Glutamatergic neuron (in vitro differentiated cells): ENCODE measurements at regions not wholly inside any gene's neighbourhood (a gene's known extent, or its start where the extent isn't known, plus 50 kb on each side); places are given as distances from the start of the nearest gene placed in this dataset.

Experiments used
- DNase-seq: peaks from one replicate; pipeline ENCODE4 v3.0.0; 2022
- H3K27ac Mint-ChIP-seq: one replicate; pipeline ENCODE4 v1.8.0; 2020; ENCODE audit warnings: mild to moderate bottlenecking, mixed read lengths, inconsistent platforms; ENCODE audit not compliant: unreplicated experiment
- H3K27me3 Mint-ChIP-seq: one replicate; pipeline ENCODE4 v1.8.0; 2020; ENCODE audit warnings: mild to moderate bottlenecking, moderate library complexity, mixed read lengths, inconsistent platforms; ENCODE audit not compliant: unreplicated experiment
- H3K36me3 Mint-ChIP-seq: one replicate; pipeline ENCODE4 v1.8.0; 2020; ENCODE audit warnings: mild to moderate bottlenecking, mixed read lengths, inconsistent platforms; ENCODE audit not compliant: unreplicated experiment
- H3K4me1 Mint-ChIP-seq: one replicate; pipeline ENCODE4 v1.8.0; 2020; ENCODE audit warnings: mild to moderate bottlenecking, low read depth, mixed read lengths, inconsistent platforms; ENCODE audit not compliant: unreplicated experiment
- H3K4me3 Mint-ChIP-seq: one replicate; pipeline ENCODE4 v1.8.0; 2020; ENCODE audit warnings: mild to moderate bottlenecking, mixed read lengths, inconsistent platforms; ENCODE audit not compliant: unreplicated experiment
- H3K9me3 Mint-ChIP-seq: one replicate; pipeline ENCODE4 v1.8.0; 2020; ENCODE audit warnings: mild to moderate bottlenecking, moderate library complexity, mixed read lengths, inconsistent platforms; ENCODE audit not compliant: unreplicated experiment
- TF ChIP-seq, protein P1 (sequence below): fragments of 200-600 bp; sonication (generic); IDR thresholded peaks from one replicate; pipeline ENCODE4 v1.5.0; 2021; ENCODE audit not compliant: partially characterized antibody, unreplicated experiment

DNA sequence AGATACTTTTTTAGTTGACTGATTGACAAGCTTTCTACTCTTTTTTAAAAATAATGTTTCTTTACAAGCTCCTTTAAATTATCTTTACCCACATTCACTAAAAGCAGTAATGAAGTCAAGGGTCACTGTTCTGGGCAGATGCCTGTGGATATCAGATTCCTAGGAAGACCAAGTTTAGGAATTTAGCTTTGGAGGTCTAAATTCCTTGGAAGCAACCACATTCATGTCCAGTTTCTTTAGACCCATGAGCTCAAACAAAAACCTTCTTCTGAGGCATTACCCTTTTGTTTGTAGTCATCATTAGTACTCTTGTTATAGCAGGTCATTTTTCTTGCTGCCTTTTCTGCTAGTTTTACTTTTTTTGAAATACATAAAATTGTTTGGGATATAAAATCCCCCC, 462.9 kb upstream of the JAG1 start:
- no peaks in the 10 kb centered on the region for H3K4me1 Mint-ChIP-seq
- H3K27ac Mint-ChIP-seq = no peak overlapping the region
- H3K36me3 Mint-ChIP-seq = no peaks in the 10 kb centered on the region
- DNase-seq = no peak
- H3K4me3 Mint-ChIP-seq = no peak overlapping the region
- no peaks in the 10 kb centered on the region for H3K9me3 Mint-ChIP-seq
- no peaks in the 10 kb centered on the region for H3K27me3 Mint-ChIP-seq
- TF ChIP-seq, protein P1, sequence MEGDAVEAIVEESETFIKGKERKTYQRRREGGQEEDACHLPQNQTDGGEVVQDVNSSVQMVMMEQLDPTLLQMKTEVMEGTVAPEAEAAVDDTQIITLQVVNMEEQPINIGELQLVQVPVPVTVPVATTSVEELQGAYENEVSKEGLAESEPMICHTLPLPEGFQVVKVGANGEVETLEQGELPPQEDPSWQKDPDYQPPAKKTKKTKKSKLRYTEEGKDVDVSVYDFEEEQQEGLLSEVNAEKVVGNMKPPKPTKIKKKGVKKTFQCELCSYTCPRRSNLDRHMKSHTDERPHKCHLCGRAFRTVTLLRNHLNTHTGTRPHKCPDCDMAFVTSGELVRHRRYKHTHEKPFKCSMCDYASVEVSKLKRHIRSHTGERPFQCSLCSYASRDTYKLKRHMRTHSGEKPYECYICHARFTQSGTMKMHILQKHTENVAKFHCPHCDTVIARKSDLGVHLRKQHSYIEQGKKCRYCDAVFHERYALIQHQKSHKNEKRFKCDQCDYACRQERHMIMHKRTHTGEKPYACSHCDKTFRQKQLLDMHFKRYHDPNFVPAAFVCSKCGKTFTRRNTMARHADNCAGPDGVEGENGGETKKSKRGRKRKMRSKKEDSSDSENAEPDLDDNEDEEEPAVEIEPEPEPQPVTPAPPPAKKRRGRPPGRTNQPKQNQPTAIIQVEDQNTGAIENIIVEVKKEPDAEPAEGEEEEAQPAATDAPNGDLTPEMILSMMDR = no peak

DNA sequence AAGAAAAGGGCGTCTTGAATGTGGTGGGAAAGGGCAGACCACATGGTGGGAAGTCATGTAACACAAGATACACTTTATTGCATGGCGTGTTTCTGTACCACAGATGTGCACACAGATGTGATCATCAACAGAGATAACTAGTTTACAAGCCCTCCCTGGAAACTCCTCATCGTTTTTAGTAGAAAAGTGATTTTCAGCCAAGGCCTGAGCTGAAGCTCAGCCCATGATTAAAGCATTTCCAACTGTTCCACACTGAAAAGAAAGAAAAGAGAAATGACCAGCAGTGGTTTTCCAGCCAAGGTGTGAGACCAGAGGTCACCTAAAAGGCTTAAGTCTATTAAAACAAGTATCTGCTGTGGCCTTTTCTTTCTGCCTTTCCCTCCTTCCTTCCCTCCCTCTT, 463.9 kb upstream of the JAG1 start:
- Mint-ChIP-seq H3K27me3 (no peaks in the 10 kb centered on the region), H3K36me3 (no peaks in the 10 kb centered on the region), H3K27ac (no peak overlapping the region), H3K4me1 (no peaks in the 10 kb centered on the region), H3K4me3 (no peak overlapping the region), H3K9me3 (no peaks in the 10 kb centered on the region)
- no peak for DNase-seq
- TF ChIP-seq, protein P1 = no peak

DNA sequence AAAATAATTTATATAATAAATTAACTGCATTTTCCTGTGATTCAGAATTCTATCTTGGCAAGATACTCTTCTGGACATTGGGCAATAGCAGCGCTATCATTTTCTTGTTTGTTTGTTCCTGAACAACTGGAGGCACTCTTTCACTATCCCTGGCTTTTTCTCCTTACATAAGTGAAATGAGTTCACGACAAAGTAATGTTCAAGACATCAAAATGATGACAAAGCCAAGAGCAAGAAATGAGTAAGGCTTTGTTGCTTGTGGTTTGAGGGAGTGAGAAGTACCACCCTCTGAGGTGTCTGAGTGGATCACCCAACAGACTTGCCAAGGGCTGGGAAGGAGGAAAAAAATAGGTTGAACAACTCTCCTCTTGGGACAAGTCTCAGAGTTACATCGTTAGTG, 466.6 kb upstream of the JAG1 start:
- Mint-ChIP-seq H3K4me1 (no peaks in the 10 kb centered on the region), H3K36me3 (no peaks in the 10 kb centered on the region), H3K27me3 (no peaks in the 10 kb centered on the region), H3K9me3 (no peaks in the 10 kb centered on the region), H3K4me3 (no peak overlapping the region), H3K27ac (no peak overlapping the region)
- DNase-seq = no peak
- TF ChIP-seq, protein P1 = no peak

DNA sequence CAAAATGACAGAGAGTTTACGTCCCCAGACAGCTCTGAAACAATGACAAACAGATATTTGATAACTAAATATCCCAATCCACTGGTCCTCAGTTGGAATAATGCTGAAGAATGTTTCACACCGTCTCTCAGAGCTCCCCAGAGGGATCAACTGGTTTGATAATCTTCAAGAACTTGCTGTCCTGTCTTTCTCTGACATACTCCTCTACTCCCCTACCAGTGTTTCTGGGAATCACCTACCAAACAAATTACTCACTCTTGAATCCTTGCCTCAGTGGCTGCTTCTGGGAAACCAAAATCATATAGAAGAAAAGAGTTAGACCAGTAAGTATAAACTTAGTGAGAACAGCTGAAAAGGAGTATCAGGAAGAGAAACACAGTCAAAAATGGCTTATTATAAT, 469.7 kb upstream of the JAG1 start:
- DNase-seq = no peak

DNA sequence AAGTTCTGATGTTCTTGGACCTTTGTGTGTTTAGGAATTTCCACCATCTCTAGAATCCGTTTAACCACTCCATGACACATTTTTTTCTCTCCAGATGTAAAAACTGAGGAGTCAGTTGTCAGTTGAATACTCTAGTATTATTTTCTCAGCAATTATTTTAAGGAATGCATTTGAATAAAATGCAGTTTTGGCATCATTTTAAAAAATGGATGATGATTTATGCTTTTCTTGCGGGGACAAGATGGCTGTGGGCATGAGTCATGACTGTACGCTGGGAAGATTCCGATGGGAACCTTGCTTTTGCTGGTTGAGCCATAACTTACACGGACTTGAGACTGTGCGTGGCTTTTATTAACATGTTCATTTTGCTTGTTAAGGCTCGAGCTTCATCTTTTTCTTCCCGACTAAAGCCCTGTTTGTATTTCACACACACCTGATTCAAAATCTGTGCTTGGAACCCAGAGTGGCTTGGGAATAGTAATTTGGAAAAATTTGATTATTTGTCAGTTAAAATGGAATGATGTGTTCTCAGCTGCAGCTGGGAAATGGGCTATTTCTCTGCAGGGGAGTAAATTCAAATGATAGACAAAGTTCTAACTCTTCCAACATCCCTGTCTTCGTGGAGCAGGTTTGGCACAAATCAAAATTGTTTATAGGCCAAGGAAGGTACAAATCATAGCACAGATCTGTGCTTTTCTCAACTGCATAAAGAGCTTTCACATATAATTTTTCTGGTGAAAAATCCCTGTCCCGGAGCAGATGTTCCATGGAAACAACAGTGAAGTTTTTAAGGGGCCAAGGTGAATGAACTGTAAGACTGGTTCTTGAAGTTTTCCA, 470.5 kb upstream of the JAG1 start:
- Mint-ChIP-seq H3K4me3 (no peak overlapping the region), H3K9me3 (no peaks in the 10 kb centered on the region), H3K27ac (no peak overlapping the region), H3K27me3 (no peaks in the 10 kb centered on the region), H3K4me1 (no peaks in the 10 kb centered on the region), H3K36me3 (no peaks in the 10 kb centered on the region)
- no peak for DNase-seq
- TF ChIP-seq, protein P1 = no peak

More for the DNA sequence above, 469.7 kb upstream of the JAG1 start:
- no peak overlapping the region for H3K27ac Mint-ChIP-seq
- H3K36me3 Mint-ChIP-seq = no peaks in the 10 kb centered on the region
- H3K4me1 Mint-ChIP-seq = no peaks in the 10 kb centered on the region
- H3K9me3 Mint-ChIP-seq = no peaks in the 10 kb centered on the region
- H3K4me3 Mint-ChIP-seq = no peak overlapping the region
- TF ChIP-seq, protein P1 = no peak
- no peaks in the 10 kb centered on the region for H3K27me3 Mint-ChIP-seq
